HG03060 (cell line): ENCODE measurements at regions not wholly inside any gene's neighbourhood (a gene's known extent, or its start where the extent isn't known, plus 50 kb on each side); places are given as distances from the start of the nearest gene placed in this dataset.
"Not testable (repeated sequence)": the region's sequence is repeated elsewhere in the genome, so short reads cannot be mapped to it uniquely, and the experiment has no call there.

Experiments used
- ATAC-seq: cut with Tn5 transposase; IDR thresholded peaks from one replicate; pipeline ENCODE4 v1.9.1; 2021; ENCODE audit warnings: low read depth, moderate number of reproducible peaks; ENCODE audit not compliant: unreplicated experiment

DNA sequence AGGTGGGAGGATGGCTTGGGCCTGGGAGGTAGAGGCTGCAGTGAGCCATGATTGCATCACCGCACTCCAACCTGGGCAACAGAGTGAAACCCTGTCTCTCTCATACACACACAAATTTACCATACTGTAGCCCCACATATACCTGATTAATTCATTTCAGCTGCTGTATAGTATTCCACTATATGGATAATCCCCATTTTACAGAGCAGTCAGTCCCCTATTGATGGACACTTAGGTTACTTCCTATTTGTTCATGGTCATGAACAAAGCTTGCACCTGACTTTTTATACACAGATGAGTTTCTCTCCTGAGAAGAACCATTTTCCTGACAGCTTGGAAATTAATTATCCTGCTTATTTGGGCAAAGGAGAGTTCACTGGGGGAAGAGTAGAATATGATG is 59.2 kb downstream of the EMX2 start:
- ATAC-seq, result no peak

- ATAC-seq, result no peak
Observed at GRCh38 chr10:117603081-117603480, 60.5 kb downstream of the EMX2 start.

GRCh38 chr10:117603726-117604125 is 61.2 kb downstream of the EMX2 start:
- ATAC-seq, result no peak

- no peak for ATAC-seq
Observed at GRCh38 chr10:117609095-117609795, 66.7 kb downstream of the EMX2 start.

DNA sequence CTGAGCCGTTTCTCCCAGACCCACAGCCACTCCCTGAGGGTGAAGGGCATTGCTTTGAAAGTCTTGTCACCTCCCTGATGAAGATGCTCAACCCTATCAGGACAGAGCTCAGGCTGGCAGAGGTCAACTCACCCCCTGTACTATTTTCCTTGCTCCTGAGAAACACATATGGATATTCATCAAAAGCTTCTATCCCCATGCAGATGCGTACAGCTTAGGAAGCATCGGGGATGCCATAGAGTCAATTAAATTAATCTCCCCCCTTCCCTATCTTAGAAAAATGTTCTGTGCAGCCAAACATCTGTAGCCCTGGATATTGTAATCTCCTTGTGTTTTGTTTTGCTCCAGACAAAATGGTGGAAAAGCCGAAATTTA is 67.2 kb downstream of the EMX2 start:
- no peak for ATAC-seq

- ATAC-seq, result no peak
Observed at GRCh38 chr10:117610321-117610720, 67.8 kb downstream of the EMX2 start.

DNA sequence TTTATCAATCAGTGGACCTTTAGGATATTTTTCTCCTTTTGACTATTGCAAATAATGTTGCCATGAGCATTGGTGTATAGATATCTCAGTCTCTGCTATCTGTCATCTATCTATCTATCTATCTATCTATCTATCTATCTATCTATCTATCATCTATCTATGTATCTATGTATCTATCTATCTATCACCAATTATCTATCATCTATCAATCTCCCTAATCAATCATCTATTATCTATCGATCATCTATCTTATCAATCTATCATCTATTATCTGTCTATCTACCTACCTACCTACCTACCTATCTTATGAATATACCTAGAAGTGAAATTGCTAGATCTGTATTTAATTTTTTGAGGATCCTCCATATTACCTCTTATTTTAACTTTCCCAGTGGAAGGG is 69.6 kb downstream of the EMX2 start:
- no peak for ATAC-seq

DNA sequence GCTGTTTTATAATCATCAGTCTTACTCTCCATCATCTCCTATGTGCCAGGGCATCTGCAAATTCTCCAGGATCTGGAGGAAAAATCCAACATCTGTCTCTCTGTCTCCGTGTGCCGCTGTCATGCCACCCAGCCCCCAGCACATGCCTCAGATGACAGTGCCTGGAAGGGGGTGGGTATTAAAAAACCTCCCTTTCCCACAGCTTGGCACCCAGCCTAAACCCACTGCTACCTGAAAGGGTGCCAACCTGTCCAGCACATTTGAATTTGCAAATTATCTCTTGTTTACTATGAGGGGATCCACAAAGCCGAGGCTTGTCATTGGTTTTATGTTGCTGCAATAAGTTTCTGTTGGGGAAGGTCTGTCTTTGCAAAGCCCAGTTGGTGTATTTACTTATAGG is 73.1 kb downstream of the EMX2 start:
- no peak for ATAC-seq

DNA sequence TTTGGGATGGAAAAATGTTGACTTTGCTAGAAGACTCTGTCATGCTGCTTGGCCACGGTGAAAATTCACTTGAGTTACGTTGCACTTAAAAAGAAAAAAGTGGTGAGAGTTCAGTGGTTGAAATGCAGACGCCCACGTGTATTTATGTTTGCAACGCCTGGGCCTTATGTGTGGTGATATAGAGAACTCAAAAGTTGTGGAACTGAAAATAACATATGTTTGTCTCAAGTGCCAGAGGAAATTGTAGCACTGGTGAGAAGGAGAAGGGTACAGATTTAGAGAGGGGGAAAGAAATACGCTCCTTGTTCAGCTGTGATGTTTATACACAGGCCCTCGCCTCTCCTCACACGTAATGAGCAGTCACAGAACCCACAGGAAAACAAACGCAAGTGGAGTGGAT is 73.6 kb downstream of the EMX2 start:
- ATAC-seq, result no peak

DNA sequence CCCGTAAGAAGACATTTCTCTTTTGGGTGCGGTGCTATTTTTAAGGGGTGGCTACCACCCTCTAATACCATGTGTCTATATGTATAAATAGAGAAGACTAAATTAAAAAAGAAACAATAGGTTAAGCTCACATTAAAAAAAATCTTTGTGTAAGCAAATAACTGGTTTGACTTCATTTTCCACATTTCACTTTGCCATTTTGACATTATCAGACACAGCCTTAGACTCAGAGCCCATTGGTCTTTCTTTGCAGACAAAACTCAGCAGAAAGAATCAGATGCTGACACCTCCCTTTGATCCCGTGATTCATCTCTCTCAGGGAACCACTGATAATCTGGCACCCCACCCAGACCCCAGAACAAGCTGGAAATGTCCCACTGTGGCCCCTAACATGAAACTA is 74.5 kb downstream of the EMX2 start:
- ATAC-seq, result no peak

- ATAC-seq, result no peak
Observed at GRCh38 chr10:117617659-117618058, 75.1 kb downstream of the EMX2 start.

GRCh38 chr10:117619223-117619622 is 76.7 kb downstream of the EMX2 start:
- no peak for ATAC-seq

- no peak for ATAC-seq
Observed at GRCh38 chr10:117619707-117620405, 77.3 kb downstream of the EMX2 start.

DNA sequence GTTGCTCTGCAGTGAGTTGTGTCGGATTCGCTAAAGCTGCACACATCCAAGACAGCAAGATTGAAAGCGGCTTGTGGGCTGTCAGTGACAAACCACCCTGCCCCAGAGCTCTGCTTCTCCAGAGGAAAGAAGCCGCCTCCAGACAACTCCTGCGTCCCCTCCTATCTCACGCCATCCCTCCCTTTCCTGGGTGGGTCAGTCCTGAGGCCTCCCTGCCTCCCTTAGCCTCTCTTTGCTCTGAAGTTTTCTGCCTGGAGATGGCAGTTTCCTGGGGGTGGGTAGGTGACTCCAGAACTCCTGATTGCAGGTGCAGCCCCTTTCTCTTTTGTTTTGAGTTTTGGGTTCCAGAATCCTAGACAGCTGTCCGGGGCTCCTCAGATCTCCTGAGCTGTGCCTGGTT is 78.7 kb downstream of the EMX2 start:
- no peak for ATAC-seq

DNA sequence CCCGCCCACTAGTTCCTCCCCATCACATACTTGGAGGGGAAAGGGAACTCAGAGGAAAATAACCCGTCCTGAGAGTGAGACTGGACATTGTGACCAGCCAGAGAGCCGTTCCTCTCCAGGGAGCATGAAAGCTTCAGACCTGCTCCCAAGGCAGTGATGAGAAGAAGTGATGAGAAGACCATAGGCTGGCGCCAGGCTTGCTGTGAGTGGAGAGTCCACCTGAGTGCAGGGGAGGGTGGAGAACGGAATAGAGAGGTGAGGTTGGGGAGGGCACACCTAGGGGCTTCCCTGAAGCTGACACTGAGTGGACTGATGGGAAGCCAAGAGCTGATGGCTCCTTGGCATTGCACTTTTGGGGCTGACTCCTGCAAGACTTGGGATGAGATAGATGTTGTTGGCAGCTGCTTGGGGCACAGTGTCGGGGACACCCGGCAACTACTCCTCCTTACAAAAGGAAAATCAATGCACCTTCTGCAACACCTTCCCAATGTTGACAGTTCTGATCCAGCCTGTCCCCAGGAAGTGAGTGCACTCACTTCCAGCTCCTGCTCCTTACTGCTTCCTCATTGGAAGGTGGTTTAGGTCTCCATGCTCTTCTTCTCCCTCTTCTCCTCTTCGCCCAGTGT is 79.4 kb downstream of the EMX2 start:
- no peak for ATAC-seq

DNA sequence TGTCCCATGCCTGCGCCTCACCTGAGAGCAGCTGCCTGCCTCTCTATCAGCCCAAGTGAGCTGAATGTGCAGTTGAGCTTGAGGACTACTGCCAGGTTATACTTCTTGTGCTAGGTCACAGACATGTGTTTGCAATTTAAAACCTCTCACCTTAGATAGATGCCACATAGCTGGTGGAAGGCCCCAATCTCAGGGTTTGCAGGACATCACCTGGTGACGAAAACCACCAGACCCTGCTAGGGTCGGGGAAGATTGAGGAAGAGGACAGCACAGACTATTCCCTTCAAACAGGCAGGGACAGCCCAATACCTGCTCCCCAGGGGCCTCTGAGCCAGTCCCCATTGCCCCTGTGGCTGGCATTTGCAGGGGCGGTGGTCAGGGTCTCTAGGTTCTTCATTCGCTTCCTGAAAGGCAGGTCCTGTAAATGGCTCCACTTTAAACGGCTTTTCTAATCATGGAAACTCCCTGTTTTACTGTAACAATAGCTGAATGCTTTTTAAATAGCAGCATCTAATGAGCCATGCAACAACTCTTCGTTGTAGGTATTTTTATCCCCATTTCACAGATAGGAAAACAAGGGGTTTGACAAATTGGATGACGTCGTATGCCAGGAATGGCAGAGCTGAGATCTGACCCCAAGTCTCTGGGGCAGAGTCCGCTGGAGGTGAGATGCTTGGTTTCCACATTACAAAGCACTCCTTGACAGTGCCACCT is 80.1 kb downstream of the EMX2 start:
- ATAC-seq, result no peak

DNA sequence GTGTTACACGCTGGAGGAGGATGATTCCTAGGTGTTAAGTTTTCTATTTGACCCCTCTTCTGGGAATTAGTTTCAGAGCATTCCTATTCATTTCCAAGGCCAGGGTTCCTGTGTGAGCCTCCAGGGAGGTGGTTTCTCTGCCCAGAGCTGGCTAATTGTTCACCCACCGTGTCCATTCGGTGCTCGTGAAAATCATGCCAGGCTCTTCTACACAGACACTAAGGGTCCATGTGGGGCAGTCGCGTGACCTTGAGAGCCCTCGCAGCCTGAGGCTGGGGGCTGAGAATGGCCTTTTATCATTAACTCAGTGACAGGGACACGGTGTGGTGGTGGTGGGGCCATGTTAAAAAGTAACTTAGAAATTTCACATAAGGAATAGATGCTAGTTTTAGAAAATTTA is 83.7 kb downstream of the EMX2 start:
- no peak for ATAC-seq

DNA sequence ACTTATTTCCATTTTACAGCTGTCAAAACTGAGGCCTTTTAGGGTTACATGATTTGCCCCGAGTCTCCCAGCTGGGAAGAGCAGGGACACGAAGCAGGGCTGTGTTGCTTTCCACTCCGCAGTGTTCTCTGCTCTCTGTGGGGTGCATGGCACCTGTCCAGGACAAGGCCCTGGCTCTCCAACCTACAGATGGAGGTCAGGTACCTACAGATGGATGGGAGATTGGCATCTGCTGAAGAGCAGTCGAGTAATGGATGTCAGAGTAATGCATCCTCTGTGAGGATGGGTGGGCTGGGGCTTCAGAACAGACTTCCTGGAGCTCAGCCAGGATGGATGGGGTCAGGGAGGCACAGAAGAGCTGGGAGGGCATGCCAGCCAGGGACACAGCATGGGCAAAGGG is 85.0 kb downstream of the EMX2 start:
- no peak for ATAC-seq

- ATAC-seq, result not testable (repeated sequence)
Observed at GRCh38 chr10:117629717-117630116, 87.2 kb downstream of the EMX2 start.

GRCh38 chr10:117631276-117632145 is 89.0 kb downstream of the EMX2 start:
- ATAC-seq, result no peak
